Astrocyte of the cerebellum (primary cell): ENCODE measurements at regions not wholly inside any gene's neighbourhood (a gene's known extent, or its start where the extent isn't known, plus 50 kb on each side); places are given as distances from the start of the nearest gene placed in this dataset.

Experiments used
- DNase-seq: peaks from one replicate; pipeline ENCODE4 v3.0.0-alpha.2; 2011; ENCODE audit warnings: low read depth
- H3K4me3 ChIP-seq: 2 replicates; pipeline ENCODE4 v1.5.1; 2011; ENCODE audit warnings: mild to moderate bottlenecking, low read depth, low read length, moderate library complexity
- CTCF ChIP-seq: IDR thresholded peaks from 2 replicates; pipeline ENCODE4 v1.5.1; 2012; ENCODE audit warnings: low read length, low read depth, moderate library complexity, mild to moderate bottlenecking; ENCODE audit errors: missing control alignments
- in situ Hi-C: cut with HindIII; loops from 2 replicates; pipeline ENCODE4 v1.10.0; 2017; ENCODE audit warnings: low sequenced_read_pairs

GRCh38 chr4:125447551-125448290 lies 133.0 kb downstream of the FAT4 start:
- no peak for TF ChIP-seq CTCF
- no peak overlapping the region for H3K4me3 ChIP-seq
- no peak for DNase-seq
- in situ Hi-C loops, result no loop called here

- H3K4me3 ChIP-seq, result no peak overlapping the region
- no peak for DNase-seq
- no peak for TF ChIP-seq CTCF
- in situ Hi-C loops, result no loop called here
Observed at GRCh38 chr4:125456075-125456474, 141.3 kb downstream of the FAT4 start.

- no peak for DNase-seq
- in situ Hi-C loops, result no loop called here
- no peak for TF ChIP-seq CTCF
- no peak overlapping the region for H3K4me3 ChIP-seq
Observed at GRCh38 chr4:125459531-125459930, 144.8 kb downstream of the FAT4 start.

GRCh38 chr4:125461676-125462363 lies 147.1 kb downstream of the FAT4 start:
- no peak for DNase-seq
- no peak for TF ChIP-seq CTCF
- no peak overlapping the region for H3K4me3 ChIP-seq
- in situ Hi-C loops, result no loop called here

GRCh38 chr4:125464146-125464545 lies 149.4 kb downstream of the FAT4 start:
- in situ Hi-C loops, result no loop called here
- DNase-seq, result no peak

More at GRCh38 chr4:125464146-125464545, 149.4 kb downstream of the FAT4 start:
- no peak for TF ChIP-seq CTCF
- no peak overlapping the region for H3K4me3 ChIP-seq
